Vagina (tissue), 2 donors: ENCODE measurements at regions not wholly inside any gene's neighbourhood (a gene's known extent, or its start where the extent isn't known, plus 50 kb on each side); places are given as distances from the start of the nearest gene placed in this dataset.

ENCODE experiments used
- CTCF ChIP-seq, 3 experiments: fragments of 450-650 bp in 2 of 3; fragments of 200-600 bp in 1 of 3; sonication (generic) in 1 of 3; IDR thresholded peaks; one replicate each; pipeline ENCODE4 v1.5.1; 2017 to 2019; ENCODE audit warnings: antibody characterized with exemption in 3 of 3, mild to moderate bottlenecking in 2 of 3, moderate library complexity in 2 of 3
- POLR2A ChIP-seq, 2 donors: fragments of 450-650 bp; IDR thresholded peaks; one replicate each; pipeline ENCODE4 v1.6.1; 2017; ENCODE audit warnings: antibody characterized with exemption in 2 of 2, mild to moderate bottlenecking in 2 of 2, moderate library complexity in 2 of 2

GRCh38 chr10:15954188-15954587, 93.9 kb upstream of the MINDY3 start:
- TF ChIP-seq CTCF (IDR thresholded peaks at IDR 0.05) (no peak), POLR2A (IDR thresholded peaks at IDR 0.05) (no peak)
